ENCODE measurements at regions not wholly inside any gene's neighbourhood (a gene's known extent, or its start where the extent isn't known, plus 50 kb on each side); places are given as distances from the start of the nearest gene placed in this dataset.

- H3K4me1 ChIP-seq = no peaks in the 10 kb centered on the region
- no peaks in the 10 kb centered on the region for H3K9me3 ChIP-seq
- H3K4me3 ChIP-seq = no peak overlapping the region
- H3K27me3 ChIP-seq = no peaks in the 10 kb centered on the region
- intact Hi-C loops (cut with DNase I) = no loop called here
- TF ChIP-seq POLR2AphosphoS5 (IDR thresholded peaks at IDR 0.05; ENCODE audit: insufficient read depth in 1 of 2, low read depth in 1 of 2) (no peak), CTCF (IDR thresholded peaks at IDR 0.05) (no peak), POLR2A (IDR thresholded peaks at IDR 0.05) (no peak)
- H3K27ac ChIP-seq = no peak overlapping the region
- H3K36me3 ChIP-seq = no peaks in the 10 kb centered on the region
- no peak for DNase-seq (ENCODE audit: extremely low spot score in 2 of 2)
These were observed 105.3 kb downstream of the PRDM9 start for GRCh38 chr5:23612701-23613100.

GRCh38 chr5:23613566-23613965, 106.2 kb downstream of the PRDM9 start:
- Histone ChIP-seq H3K27me3 (no peaks in the 10 kb centered on the region), H3K4me1 (no peaks in the 10 kb centered on the region), H3K36me3 (no peaks in the 10 kb centered on the region), H3K4me3 (no peak overlapping the region), H3K27ac (no peak overlapping the region), H3K9me3 (no peaks in the 10 kb centered on the region)
- TF ChIP-seq POLR2A (IDR thresholded peaks at IDR 0.05) (no peak), POLR2AphosphoS5 (IDR thresholded peaks at IDR 0.05; ENCODE audit: insufficient read depth in 1 of 2, low read depth in 1 of 2) (no peak), CTCF (IDR thresholded peaks at IDR 0.05) (no peak)
- no peak for DNase-seq (ENCODE audit: extremely low spot score in 2 of 2)
- intact Hi-C loops (cut with DNase I) = no loop called here

- Histone ChIP-seq H3K4me1 (no peaks in the 10 kb centered on the region), H3K9me3 (no peaks in the 10 kb centered on the region), H3K4me3 (no peak overlapping the region), H3K27me3 (no peaks in the 10 kb centered on the region), H3K36me3 (no peaks in the 10 kb centered on the region), H3K27ac (no peak overlapping the region)
- no peak for TF ChIP-seq CTCF (IDR thresholded peaks at IDR 0.05)
- no peak for TF ChIP-seq POLR2A (IDR thresholded peaks at IDR 0.05)
- no peak for TF ChIP-seq POLR2AphosphoS5 (IDR thresholded peaks at IDR 0.05; ENCODE audit: insufficient read depth in 1 of 2, low read depth in 1 of 2)
- DNase-seq (ENCODE audit: extremely low spot score in 2 of 2) = no peak
- intact Hi-C loops (cut with DNase I) = no loop called here
These were observed 107.0 kb downstream of the PRDM9 start for GRCh38 chr5:23614422-23614821.

GRCh38 chr5:23626961-23627360, 119.6 kb downstream of the PRDM9 start:
- H3K36me3 ChIP-seq = no peaks in the 10 kb centered on the region
- no peaks in the 10 kb centered on the region for H3K4me1 ChIP-seq
- DNase-seq (ENCODE audit: extremely low spot score in 2 of 2) = no peak
- no peaks in the 10 kb centered on the region for H3K27me3 ChIP-seq
- intact Hi-C loops (cut with DNase I) = no loop called here
- H3K9me3 ChIP-seq = no peaks in the 10 kb centered on the region
- TF ChIP-seq POLR2A (IDR thresholded peaks at IDR 0.05) (no peak), CTCF (IDR thresholded peaks at IDR 0.05) (no peak), POLR2AphosphoS5 (IDR thresholded peaks at IDR 0.05; ENCODE audit: insufficient read depth in 1 of 2, low read depth in 1 of 2) (no peak)
- no peak overlapping the region for H3K4me3 ChIP-seq
- H3K27ac ChIP-seq = no peak overlapping the region

- intact Hi-C loops (cut with DNase I) = no loop called here
These were observed 120.6 kb downstream of the PRDM9 start for GRCh38 chr5:23627976-23628375.

More at GRCh38 chr5:23627976-23628375, 120.6 kb downstream of the PRDM9 start:
- H3K27me3 ChIP-seq = no peaks in the 10 kb centered on the region
- DNase-seq (ENCODE audit: extremely low spot score in 2 of 2) = no peak
- no peaks in the 10 kb centered on the region for H3K4me1 ChIP-seq
- TF ChIP-seq POLR2A (IDR thresholded peaks at IDR 0.05) (no peak), CTCF (IDR thresholded peaks at IDR 0.05) (no peak), POLR2AphosphoS5 (IDR thresholded peaks at IDR 0.05; ENCODE audit: insufficient read depth in 1 of 2, low read depth in 1 of 2) (no peak)
- H3K27ac ChIP-seq = no peak overlapping the region
- H3K36me3 ChIP-seq = no peaks in the 10 kb centered on the region
- H3K9me3 ChIP-seq = no peaks in the 10 kb centered on the region
- H3K4me3 ChIP-seq = no peak overlapping the region
